ENCODE measurements at regions not wholly inside any gene's neighbourhood (a gene's known extent, or its start where the extent isn't known, plus 50 kb on each side); places are given as distances from the start of the nearest gene placed in this dataset.

DNA sequence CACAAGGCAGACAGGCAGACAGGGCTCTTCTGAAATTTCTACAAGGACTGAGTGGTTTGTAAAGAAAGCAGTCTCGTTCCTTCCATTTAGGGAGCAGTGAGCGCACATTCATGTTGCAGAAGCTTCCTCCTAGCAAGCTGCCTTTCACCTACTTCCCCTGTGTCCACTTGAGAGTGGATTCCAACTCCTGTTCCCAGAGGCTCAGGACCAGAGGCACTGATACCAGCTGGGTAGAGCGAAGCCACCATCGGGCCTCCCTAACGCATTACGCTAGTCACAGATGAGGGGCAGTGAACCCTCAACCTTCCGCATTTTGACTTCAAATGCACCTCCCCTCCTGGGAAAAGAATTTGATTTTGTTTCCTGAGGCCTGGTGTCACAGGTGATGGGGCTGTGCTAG lies 215.8 kb downstream of the SIPA1L2 start:
- no peak overlapping the region for H3K27ac ChIP-seq (replicated peaks)
- no peak for TF ChIP-seq POLR2AphosphoS5 (IDR thresholded peaks at IDR 0.05; ENCODE audit: low read depth)
- TF ChIP-seq GABPA (IDR thresholded peaks at IDR 0.05; ENCODE audit: low read depth) = no peak
- TF ChIP-seq, protein P1, sequence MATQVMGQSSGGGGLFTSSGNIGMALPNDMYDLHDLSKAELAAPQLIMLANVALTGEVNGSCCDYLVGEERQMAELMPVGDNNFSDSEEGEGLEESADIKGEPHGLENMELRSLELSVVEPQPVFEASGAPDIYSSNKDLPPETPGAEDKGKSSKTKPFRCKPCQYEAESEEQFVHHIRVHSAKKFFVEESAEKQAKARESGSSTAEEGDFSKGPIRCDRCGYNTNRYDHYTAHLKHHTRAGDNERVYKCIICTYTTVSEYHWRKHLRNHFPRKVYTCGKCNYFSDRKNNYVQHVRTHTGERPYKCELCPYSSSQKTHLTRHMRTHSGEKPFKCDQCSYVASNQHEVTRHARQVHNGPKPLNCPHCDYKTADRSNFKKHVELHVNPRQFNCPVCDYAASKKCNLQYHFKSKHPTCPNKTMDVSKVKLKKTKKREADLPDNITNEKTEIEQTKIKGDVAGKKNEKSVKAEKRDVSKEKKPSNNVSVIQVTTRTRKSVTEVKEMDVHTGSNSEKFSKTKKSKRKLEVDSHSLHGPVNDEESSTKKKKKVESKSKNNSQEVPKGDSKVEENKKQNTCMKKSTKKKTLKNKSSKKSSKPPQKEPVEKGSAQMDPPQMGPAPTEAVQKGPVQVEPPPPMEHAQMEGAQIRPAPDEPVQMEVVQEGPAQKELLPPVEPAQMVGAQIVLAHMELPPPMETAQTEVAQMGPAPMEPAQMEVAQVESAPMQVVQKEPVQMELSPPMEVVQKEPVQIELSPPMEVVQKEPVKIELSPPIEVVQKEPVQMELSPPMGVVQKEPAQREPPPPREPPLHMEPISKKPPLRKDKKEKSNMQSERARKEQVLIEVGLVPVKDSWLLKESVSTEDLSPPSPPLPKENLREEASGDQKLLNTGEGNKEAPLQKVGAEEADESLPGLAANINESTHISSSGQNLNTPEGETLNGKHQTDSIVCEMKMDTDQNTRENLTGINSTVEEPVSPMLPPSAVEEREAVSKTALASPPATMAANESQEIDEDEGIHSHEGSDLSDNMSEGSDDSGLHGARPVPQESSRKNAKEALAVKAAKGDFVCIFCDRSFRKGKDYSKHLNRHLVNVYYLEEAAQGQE (IDR thresholded peaks at IDR 0.05; ENCODE audit: insufficient replicate concordance, low read depth) = no peak
- TF ChIP-seq, protein P2, sequence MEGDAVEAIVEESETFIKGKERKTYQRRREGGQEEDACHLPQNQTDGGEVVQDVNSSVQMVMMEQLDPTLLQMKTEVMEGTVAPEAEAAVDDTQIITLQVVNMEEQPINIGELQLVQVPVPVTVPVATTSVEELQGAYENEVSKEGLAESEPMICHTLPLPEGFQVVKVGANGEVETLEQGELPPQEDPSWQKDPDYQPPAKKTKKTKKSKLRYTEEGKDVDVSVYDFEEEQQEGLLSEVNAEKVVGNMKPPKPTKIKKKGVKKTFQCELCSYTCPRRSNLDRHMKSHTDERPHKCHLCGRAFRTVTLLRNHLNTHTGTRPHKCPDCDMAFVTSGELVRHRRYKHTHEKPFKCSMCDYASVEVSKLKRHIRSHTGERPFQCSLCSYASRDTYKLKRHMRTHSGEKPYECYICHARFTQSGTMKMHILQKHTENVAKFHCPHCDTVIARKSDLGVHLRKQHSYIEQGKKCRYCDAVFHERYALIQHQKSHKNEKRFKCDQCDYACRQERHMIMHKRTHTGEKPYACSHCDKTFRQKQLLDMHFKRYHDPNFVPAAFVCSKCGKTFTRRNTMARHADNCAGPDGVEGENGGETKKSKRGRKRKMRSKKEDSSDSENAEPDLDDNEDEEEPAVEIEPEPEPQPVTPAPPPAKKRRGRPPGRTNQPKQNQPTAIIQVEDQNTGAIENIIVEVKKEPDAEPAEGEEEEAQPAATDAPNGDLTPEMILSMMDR (IDR thresholded peaks at IDR 0.05; ENCODE audit: insufficient read depth, low read length) = no peak
- no peak for TF ChIP-seq SPI1 (IDR thresholded peaks at IDR 0.05; ENCODE audit: borderline replicate concordance, low read depth)
- no peaks in the 10 kb centered on the region for H3K27me3 ChIP-seq (ENCODE audit: insufficient read depth, poor library complexity, severe bottlenecking)
- no peak for DNase-seq (ENCODE audit: low read depth in 1 of 2, low spot score in 1 of 2)
- H3K4me3 ChIP-seq (replicated peaks; ENCODE audit: insufficient read depth, low read length) = no peak overlapping the region

DNA sequence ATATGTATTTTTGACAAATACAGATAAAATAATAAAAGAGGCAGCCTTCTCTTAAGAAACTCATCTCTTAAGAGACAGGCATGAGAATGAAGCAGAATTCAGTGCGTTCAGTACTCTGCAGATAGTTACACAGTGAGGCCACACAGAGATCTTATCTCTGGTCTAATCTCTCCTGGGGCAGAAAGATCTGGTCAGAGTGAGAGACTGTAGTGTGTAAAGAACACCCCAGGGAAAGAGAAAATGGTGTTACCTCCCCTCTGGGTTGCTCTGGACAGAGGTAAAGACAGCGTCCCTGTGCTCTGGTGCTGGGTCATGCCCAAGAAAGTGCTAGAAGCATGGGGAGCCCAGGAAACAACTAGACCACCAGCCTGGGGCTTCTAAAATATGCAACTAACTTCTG lies 216.3 kb downstream of the SIPA1L2 start:
- no peak for DNase-seq (ENCODE audit: low read depth in 1 of 2, low spot score in 1 of 2)
- no peaks in the 10 kb centered on the region for H3K27me3 ChIP-seq (ENCODE audit: insufficient read depth, poor library complexity, severe bottlenecking)
- H3K4me3 ChIP-seq (replicated peaks; ENCODE audit: insufficient read depth, low read length) = no peak overlapping the region
- no peak overlapping the region for H3K27ac ChIP-seq (replicated peaks)
- TF ChIP-seq POLR2AphosphoS5 (IDR thresholded peaks at IDR 0.05; ENCODE audit: low read depth) (no peak), GABPA (IDR thresholded peaks at IDR 0.05; ENCODE audit: low read depth) (no peak), SPI1 (IDR thresholded peaks at IDR 0.05; ENCODE audit: borderline replicate concordance, low read depth) (no peak)
- TF ChIP-seq, protein P2 (IDR thresholded peaks at IDR 0.05; ENCODE audit: insufficient read depth, low read length) = no peak
- TF ChIP-seq, protein P1 (IDR thresholded peaks at IDR 0.05; ENCODE audit: insufficient replicate concordance, low read depth) = no peak

DNA sequence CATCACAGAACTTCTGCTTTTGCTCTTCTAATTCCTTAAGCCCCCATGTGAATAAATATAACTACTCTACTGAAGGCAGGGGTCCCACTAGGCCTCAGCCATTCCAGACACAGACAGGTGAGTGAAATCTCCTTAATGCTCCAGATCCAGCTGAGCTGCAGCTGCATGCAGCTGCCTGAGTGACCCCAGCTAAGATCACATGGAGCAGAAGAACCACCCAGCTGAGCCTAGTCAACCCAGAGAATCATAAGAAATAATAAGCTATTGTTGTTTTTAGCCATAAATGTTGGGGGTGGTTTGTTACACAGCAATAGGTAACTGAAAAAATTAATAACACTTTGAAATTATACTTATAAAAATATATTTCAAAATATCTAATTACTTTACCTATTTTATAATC lies 220.3 kb downstream of the SIPA1L2 start:
- TF ChIP-seq POLR2AphosphoS5 (IDR thresholded peaks at IDR 0.05; ENCODE audit: low read depth) = no peak
- TF ChIP-seq, protein P2 (IDR thresholded peaks at IDR 0.05; ENCODE audit: insufficient read depth, low read length) = no peak
- TF ChIP-seq, protein P1 (IDR thresholded peaks at IDR 0.05; ENCODE audit: insufficient replicate concordance, low read depth) = no peak
- no peaks in the 10 kb centered on the region for H3K27me3 ChIP-seq (ENCODE audit: insufficient read depth, poor library complexity, severe bottlenecking)
- DNase-seq (ENCODE audit: low read depth in 1 of 2, low spot score in 1 of 2) = no peak
- no peak overlapping the region for H3K27ac ChIP-seq (replicated peaks)
- no peak overlapping the region for H3K4me3 ChIP-seq (replicated peaks; ENCODE audit: insufficient read depth, low read length)
